ENCODE measurements at regions not wholly inside any gene's neighbourhood (a gene's known extent, or its start where the extent isn't known, plus 50 kb on each side); places are given as distances from the start of the nearest gene placed in this dataset.

DNA sequence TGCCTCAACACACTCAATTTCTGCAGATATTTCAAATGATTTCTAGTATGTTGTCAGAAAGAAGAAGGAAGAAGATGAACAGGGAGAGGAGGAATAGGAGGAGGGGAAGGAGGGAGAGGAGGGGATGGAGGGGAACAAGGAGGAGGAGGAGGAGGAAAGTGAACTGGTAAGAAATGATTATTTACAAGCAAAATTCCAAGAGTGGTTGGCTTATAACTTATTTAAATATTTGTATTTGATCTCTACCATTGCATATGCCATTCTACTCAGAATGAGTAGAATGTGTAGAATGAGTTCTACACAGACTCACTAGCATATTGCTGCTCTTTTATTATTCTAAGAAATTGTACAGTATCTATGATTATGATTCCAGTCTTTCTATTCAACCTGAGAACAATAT is 866.2 kb upstream of the DDX18 start:
- no peaks in the 10 kb centered on the region for H3K4me1 ChIP-seq (ENCODE audit: control insufficient read depth in 1 of 2, low read depth in 2 of 2)
- no peak overlapping the region for H3K4me3 ChIP-seq
- no peaks in the 10 kb centered on the region for H3K9me3 ChIP-seq
- ATAC-seq (ENCODE audit: insufficient number of reproducible peaks, low FRiP score, low read depth) (no peak), DNase-seq (ENCODE audit: low spot score) (no peak)
- H3K27ac ChIP-seq = no peak overlapping the region
- no peaks in the 10 kb centered on the region for H3K36me3 ChIP-seq
- H3K27me3 ChIP-seq (replicated peaks; ENCODE audit: insufficient read depth) = no peaks in the 10 kb centered on the region
- TF ChIP-seq, protein P1, sequence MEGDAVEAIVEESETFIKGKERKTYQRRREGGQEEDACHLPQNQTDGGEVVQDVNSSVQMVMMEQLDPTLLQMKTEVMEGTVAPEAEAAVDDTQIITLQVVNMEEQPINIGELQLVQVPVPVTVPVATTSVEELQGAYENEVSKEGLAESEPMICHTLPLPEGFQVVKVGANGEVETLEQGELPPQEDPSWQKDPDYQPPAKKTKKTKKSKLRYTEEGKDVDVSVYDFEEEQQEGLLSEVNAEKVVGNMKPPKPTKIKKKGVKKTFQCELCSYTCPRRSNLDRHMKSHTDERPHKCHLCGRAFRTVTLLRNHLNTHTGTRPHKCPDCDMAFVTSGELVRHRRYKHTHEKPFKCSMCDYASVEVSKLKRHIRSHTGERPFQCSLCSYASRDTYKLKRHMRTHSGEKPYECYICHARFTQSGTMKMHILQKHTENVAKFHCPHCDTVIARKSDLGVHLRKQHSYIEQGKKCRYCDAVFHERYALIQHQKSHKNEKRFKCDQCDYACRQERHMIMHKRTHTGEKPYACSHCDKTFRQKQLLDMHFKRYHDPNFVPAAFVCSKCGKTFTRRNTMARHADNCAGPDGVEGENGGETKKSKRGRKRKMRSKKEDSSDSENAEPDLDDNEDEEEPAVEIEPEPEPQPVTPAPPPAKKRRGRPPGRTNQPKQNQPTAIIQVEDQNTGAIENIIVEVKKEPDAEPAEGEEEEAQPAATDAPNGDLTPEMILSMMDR (IDR thresholded peaks at IDR 0.05) = no peak

DNA sequence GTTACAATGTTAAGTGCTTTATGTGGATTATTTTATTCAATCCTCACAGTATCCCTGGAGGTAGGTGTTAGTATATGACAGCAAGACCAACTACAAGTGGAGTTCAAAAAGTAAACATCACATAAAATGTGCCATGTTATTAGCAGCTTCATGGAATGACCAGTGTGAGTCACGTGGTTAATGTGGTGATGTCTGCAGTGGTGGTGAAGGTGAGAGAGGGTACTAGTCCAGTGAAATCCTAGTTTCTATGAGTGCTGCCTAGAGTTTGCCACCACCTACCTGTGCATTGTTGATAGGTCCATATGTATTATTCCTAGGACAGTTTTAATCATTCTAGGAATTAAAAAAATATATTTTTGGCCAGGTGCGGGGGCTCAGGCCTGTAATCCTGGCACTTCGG is 865.2 kb upstream of the DDX18 start:
- H3K27me3 ChIP-seq (replicated peaks; ENCODE audit: insufficient read depth) = no peaks in the 10 kb centered on the region
- H3K9me3 ChIP-seq = no peaks in the 10 kb centered on the region
- no peaks in the 10 kb centered on the region for H3K36me3 ChIP-seq
- H3K4me3 ChIP-seq = no peak overlapping the region
- H3K4me1 ChIP-seq (ENCODE audit: control insufficient read depth in 1 of 2, low read depth in 2 of 2) = no peaks in the 10 kb centered on the region
- DNase-seq (ENCODE audit: low spot score) = no peak
- TF ChIP-seq, protein P1 (IDR thresholded peaks at IDR 0.05) = no peak
- no peak overlapping the region for H3K27ac ChIP-seq
- no peak for ATAC-seq (ENCODE audit: insufficient number of reproducible peaks, low FRiP score, low read depth)

DNA sequence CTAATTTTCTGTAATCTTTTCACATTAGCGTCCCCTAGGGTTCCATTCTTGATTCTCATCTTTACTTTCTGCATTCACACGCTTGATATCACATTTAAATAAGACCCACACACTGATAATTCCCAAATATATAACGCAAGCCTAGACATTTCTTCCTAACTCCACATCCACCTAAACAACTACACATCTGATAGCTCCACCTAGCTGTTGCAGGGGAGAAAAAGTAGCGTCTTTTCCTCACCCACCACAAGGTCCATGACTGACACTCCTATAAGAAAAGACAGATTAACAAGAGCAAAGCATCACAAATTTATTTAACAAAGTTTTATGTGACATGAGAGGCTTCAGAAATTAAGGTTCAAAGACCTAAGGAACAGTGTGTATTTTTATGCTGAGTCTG is 862.2 kb upstream of the DDX18 start:
- Histone ChIP-seq H3K27me3 (replicated peaks; ENCODE audit: insufficient read depth) (no peaks in the 10 kb centered on the region), H3K4me1 (ENCODE audit: control insufficient read depth in 1 of 2, low read depth in 2 of 2) (no peaks in the 10 kb centered on the region), H3K9me3 (no peaks in the 10 kb centered on the region), H3K27ac (no peak overlapping the region), H3K36me3 (no peaks in the 10 kb centered on the region), H3K4me3 (no peak overlapping the region)
- TF ChIP-seq, protein P1 (IDR thresholded peaks at IDR 0.05) = no peak
- no peak for DNase-seq (ENCODE audit: low spot score)
- ATAC-seq (ENCODE audit: insufficient number of reproducible peaks, low FRiP score, low read depth) = no peak

DNA sequence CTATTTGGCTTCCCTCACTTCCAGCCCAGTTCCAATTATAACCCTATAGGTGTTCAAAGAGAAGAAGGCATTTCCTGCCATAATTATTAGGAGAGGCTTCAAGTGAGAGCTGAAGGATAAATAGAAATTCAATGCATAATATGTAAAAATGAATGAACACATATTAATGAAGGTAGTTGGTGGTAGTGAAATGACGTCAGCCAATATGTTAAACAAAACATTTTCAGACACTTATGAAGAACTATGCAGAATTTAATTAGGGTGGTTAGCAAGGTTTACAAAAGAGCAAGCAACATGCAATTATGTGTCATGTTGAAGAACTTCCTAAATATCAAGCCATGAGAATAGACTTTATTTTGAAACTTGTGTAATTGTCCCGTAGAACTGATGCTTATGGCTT is 858.8 kb upstream of the DDX18 start:
- H3K27ac ChIP-seq = no peak overlapping the region
- no peaks in the 10 kb centered on the region for H3K9me3 ChIP-seq
- H3K27me3 ChIP-seq (replicated peaks; ENCODE audit: insufficient read depth) = no peaks in the 10 kb centered on the region
- TF ChIP-seq, protein P1 (IDR thresholded peaks at IDR 0.05) = no peak
- no peak overlapping the region for H3K4me3 ChIP-seq
- H3K36me3 ChIP-seq = no peaks in the 10 kb centered on the region
- ATAC-seq (ENCODE audit: insufficient number of reproducible peaks, low FRiP score, low read depth) (no peak), DNase-seq (ENCODE audit: low spot score) (no peak)
- H3K4me1 ChIP-seq (ENCODE audit: control insufficient read depth in 1 of 2, low read depth in 2 of 2) = no peaks in the 10 kb centered on the region

DNA sequence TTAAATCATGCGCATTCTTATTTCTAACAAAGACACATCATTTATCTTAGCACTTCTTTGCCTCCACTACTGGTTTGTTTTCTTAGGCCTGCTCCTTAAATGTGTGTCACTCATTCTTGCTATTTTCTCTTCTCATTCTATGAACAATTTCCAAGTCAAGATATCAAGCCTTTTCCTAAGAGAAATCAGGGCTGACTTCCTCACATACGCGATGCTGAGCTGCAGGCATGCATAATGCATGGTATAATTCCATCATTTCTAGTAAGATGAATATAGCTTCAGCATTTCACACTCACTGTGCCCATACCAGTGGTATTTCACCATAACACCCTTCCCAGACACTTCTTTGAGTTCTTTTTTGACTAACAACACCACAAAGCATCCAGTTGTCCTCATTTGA is 838.9 kb upstream of the DDX18 start:
- TF ChIP-seq, protein P1 (IDR thresholded peaks at IDR 0.05) = no peak
- H3K9me3 ChIP-seq = no peaks in the 10 kb centered on the region
- no peaks in the 10 kb centered on the region for H3K4me1 ChIP-seq (ENCODE audit: control insufficient read depth in 1 of 2, low read depth in 2 of 2)
- no peak for ATAC-seq (ENCODE audit: insufficient number of reproducible peaks, low FRiP score, low read depth)
- H3K36me3 ChIP-seq = no peaks in the 10 kb centered on the region
- no peak for DNase-seq (ENCODE audit: low spot score)
- H3K27ac ChIP-seq = no peak overlapping the region
- H3K27me3 ChIP-seq (replicated peaks; ENCODE audit: insufficient read depth) = no peaks in the 10 kb centered on the region
- H3K4me3 ChIP-seq = no peak overlapping the region
